GM06990 (cell line): ENCODE measurements at regions not wholly inside any gene's neighbourhood (a gene's known extent, or its start where the extent isn't known, plus 50 kb on each side); places are given as distances from the start of the nearest gene placed in this dataset.
"Not testable (repeated sequence)": the region's sequence is repeated elsewhere in the genome, so short reads cannot be mapped to it uniquely, and the experiment has no call there.

Source experiments
- DNase-seq: peaks from one replicate; pipeline ENCODE4 v3.0.0-alpha.2; 2011; ENCODE audit not compliant: insufficient read length; ENCODE audit errors: extremely low read depth
- H3K27me3 ChIP-seq: replicated peaks from 2 replicates; pipeline ENCODE4 v1.6.0; 2011; ENCODE audit warnings: low read length; ENCODE audit not compliant: control insufficient read depth, insufficient read depth
- H3K36me3 ChIP-seq: 2 replicates; pipeline ENCODE4 v1.5.1; 2011; ENCODE audit warnings: low read length; ENCODE audit not compliant: control insufficient read depth, insufficient read depth
- H3K4me3 ChIP-seq: replicated peaks from 2 replicates; pipeline ENCODE4 v1.5.1; 2011; ENCODE audit warnings: low read depth, mild to moderate bottlenecking, control low read depth, low read length
- TF ChIP-seq, protein P1 (sequence below): IDR thresholded peaks from 2 replicates; pipeline ENCODE4 v1.5.1; 2011; ENCODE audit warnings: low read length, control low read depth, mild to moderate bottlenecking, inconsistent platforms; ENCODE audit not compliant: insufficient read depth, poor library complexity, severe bottlenecking

DNA sequence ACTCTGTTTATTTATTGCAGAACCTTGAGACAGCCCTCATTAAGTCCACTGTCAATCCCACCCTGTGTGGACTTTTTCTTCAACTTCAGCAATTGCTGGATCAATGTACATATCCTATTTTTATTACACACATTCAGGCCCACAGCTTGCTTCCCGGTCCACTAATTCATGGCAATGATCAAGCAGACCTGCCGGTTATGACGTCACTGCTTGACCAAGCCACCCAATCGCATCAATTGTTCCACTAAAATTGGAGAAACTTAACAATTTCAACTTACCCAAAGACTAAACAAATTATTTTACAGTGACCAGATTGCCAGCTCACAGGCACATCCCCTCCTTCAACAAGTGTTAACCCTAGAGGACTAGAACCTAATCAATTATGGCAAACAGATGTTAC is 240.4 kb upstream of the MAGEB18 start:
- H3K27me3 ChIP-seq: no peaks in the 10 kb centered on the region
- DNase-seq: no peak
- TF ChIP-seq, protein P1, sequence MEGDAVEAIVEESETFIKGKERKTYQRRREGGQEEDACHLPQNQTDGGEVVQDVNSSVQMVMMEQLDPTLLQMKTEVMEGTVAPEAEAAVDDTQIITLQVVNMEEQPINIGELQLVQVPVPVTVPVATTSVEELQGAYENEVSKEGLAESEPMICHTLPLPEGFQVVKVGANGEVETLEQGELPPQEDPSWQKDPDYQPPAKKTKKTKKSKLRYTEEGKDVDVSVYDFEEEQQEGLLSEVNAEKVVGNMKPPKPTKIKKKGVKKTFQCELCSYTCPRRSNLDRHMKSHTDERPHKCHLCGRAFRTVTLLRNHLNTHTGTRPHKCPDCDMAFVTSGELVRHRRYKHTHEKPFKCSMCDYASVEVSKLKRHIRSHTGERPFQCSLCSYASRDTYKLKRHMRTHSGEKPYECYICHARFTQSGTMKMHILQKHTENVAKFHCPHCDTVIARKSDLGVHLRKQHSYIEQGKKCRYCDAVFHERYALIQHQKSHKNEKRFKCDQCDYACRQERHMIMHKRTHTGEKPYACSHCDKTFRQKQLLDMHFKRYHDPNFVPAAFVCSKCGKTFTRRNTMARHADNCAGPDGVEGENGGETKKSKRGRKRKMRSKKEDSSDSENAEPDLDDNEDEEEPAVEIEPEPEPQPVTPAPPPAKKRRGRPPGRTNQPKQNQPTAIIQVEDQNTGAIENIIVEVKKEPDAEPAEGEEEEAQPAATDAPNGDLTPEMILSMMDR: no peak
- no peak overlapping the region for H3K4me3 ChIP-seq
- H3K36me3 ChIP-seq: no peaks in the 10 kb centered on the region

DNA sequence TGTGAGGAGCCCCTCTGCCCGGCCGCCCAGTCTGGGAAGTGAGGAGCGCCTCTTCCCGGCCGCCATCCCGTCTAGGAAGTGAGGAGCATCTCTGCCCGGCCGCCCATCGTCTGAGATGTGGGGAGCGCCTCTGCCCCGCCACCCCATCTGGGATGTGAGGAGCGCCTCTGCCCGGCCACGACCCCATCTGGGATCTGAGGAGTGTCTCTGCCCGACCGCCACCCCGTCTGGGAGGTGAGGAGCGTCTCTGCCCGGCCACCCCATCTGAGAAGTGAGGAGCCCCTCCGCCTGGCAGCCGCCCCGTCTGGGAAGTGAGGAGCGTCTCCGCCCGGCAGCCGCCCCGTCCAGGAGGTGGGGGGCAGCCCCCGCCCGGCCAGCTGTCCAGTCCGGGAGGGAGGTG is 232.4 kb upstream of the MAGEB18 start:
- not testable (repeated sequence) for H3K4me3 ChIP-seq, DNase-seq, H3K36me3 ChIP-seq, H3K27me3 ChIP-seq

DNA sequence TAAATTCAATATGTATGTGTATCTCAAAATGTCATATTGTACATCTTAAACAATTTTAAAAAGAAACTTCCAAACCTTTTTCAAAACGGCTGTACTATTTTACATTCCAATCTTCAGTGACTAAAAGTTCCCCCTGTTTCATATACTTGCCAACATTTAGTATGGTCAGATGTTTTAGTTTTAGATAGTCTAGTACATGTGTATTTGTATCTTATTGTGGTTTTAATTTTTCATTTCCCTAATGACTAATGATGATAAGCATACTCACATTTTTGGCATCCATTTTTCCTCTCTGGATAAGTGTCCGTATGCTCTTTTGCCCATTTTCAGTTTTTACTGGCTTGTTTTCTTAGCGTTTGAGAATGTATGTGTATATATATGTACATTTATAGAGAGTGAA is 212.2 kb upstream of the MAGEB18 start:
- Histone ChIP-seq H3K36me3 (no peaks in the 10 kb centered on the region), H3K4me3 (no peak overlapping the region), H3K27me3 (no peaks in the 10 kb centered on the region)
- TF ChIP-seq, protein P1: no peak
- no peak for DNase-seq

DNA sequence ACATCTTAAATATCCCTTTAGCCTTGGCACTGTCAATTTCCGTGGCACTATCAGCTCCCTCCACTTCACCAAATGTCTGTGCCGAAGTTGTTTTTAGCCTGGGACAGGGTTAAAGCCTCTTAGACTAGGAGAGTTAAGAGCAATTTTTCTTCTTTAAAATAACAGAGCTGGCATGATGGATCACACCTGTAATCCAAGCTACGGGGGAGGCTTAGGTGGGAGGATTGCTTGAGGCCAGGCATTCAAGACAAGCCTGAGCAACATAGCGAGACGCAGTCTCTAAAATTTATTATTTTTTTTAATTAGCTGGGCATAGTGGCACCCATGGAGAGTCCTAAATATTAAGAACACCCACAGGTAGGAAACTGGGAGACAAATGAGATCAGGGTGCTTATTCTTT is 209.8 kb upstream of the MAGEB18 start:
- TF ChIP-seq, protein P1: no peak
- H3K27me3 ChIP-seq: no peaks in the 10 kb centered on the region
- H3K36me3 ChIP-seq: no peaks in the 10 kb centered on the region
- no peak overlapping the region for H3K4me3 ChIP-seq
- no peak for DNase-seq

DNA sequence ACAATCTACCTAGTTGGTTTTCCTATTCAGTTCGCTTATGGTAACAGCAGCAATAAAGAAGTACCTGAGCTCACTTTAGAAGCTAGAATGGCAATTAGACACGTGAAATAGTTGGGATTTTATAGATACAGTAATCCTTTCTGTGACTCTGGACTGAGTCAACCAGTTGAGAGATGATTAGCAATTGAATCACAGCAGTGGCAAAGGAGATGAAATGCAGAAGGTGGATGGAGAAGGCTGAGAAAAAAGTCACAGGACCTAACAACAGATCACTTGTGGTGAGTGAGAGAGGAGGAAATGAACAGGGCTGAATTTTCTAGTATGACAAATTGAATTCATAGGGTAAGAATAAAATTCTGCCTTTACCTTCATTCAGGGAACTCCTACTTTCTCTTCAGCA is 197.1 kb upstream of the MAGEB18 start:
- Histone ChIP-seq H3K4me3 (no peak overlapping the region), H3K27me3 (no peaks in the 10 kb centered on the region), H3K36me3 (no peaks in the 10 kb centered on the region)
- no peak for DNase-seq
- TF ChIP-seq, protein P1: no peak

DNA sequence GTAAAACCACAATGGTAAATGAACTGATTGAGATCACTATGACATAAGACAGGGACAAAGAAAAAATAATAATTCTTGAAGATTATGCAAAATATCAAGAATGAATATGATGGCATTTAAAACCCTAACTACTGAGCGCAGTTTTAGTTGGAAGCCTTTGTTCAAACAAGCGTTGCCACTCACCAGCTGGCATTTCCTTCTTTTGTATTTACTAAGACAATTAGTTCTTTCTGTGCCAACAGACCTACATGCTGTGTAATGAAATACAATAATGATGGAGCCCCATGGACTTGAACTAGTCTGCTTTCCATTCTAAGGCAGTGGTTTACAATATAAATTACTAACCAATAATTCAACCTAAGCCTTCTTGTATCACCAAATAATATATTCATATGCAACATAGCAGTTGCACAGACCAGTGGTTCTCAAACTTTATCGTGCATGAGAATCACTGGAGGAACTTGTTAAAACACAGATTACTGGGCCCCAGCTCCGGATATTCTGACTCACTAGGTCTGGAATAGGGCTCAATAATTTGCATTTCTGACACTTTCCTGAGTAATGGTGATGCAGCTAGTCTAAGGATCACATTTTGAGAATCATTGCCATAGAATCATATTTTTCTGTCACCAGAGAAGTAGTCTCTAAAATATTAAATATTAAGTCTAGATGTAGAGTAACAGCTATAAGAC is 196.4 kb upstream of the MAGEB18 start:
- TF ChIP-seq, protein P1: no peak
- no peak for DNase-seq
- Histone ChIP-seq H3K4me3 (no peak overlapping the region), H3K27me3 (no peaks in the 10 kb centered on the region), H3K36me3 (no peaks in the 10 kb centered on the region)
